A673 (cell line): ENCODE measurements at regions not wholly inside any gene's neighbourhood (a gene's known extent, or its start where the extent isn't known, plus 50 kb on each side); places are given as distances from the start of the nearest gene placed in this dataset.
A peak's percentile ranks its signal among the peaks of the same experiment; 100 is the strongest.

Experiments used
- BruUV-seq: library from RNA; stranded (reverse); fragments of 400-500 nt; replicated peaks from 2 replicates; lab custom pipeline; 2021; lab: Mats Ljungman, UMichigan
- CTCF ChIA-PET: fragments of 300-600 bp; sonication (Branson Sonifier 250); formaldehyde crosslinking; loops from one replicate; lab custom pipeline; 2022; ENCODE audit warnings: antibody characterized with exemption; lab: Charles Lee
- POLR2A ChIA-PET: fragments of 300-600 bp; sonication (Branson Sonifier 250); formaldehyde crosslinking; loops from one replicate; lab custom pipeline; 2022; ENCODE audit warnings: antibody characterized with exemption; ENCODE audit not compliant: low non-redundant PET; lab: Charles Lee
- DNase-seq: peaks from one replicate; pipeline ENCODE4 v3.0.0-alpha.2; 2015; ENCODE audit warnings: low spot score
- H3K27ac ChIP-seq: fragments of 200-600 bp; sonication (generic); 2 replicates; pipeline ENCODE4 v1.5.1; 2016; ENCODE audit warnings: mixed run types, low read depth, mild to moderate bottlenecking, mixed read lengths, antibody characterized with exemption, low read length; ENCODE audit not compliant: poor library complexity, severe bottlenecking
- H3K27me3 ChIP-seq: fragments of 200-600 bp; sonication (generic); replicated peaks from 2 replicates; pipeline ENCODE4 v1.6.1; 2017; ENCODE audit warnings: mixed run types, low read depth, mild to moderate bottlenecking, mixed read lengths, antibody characterized with exemption, low read length; ENCODE audit not compliant: insufficient read depth, poor library complexity
- H3K36me3 ChIP-seq: fragments of 200-600 bp; sonication (generic); 2 replicates; pipeline ENCODE4 v1.6.1; 2016; ENCODE audit warnings: mixed run types, mild to moderate bottlenecking, mixed read lengths, antibody characterized with exemption, low read length; ENCODE audit not compliant: insufficient read depth, poor library complexity, severe bottlenecking
- H3K4me1 ChIP-seq: fragments of 200-600 bp; sonication (generic); 2 replicates; pipeline ENCODE4 v1.6.1; 2017; ENCODE audit warnings: mixed run types, mild to moderate bottlenecking, mixed read lengths, antibody characterized with exemption, low read length; ENCODE audit not compliant: insufficient read depth, poor library complexity, severe bottlenecking
- H3K4me3 ChIP-seq: fragments of 200-600 bp; sonication (generic); 2 replicates; pipeline ENCODE4 v1.5.1; 2016; ENCODE audit warnings: low read depth, mixed run types, mild to moderate bottlenecking, mixed read lengths, low read length; ENCODE audit not compliant: poor library complexity, severe bottlenecking
- H3K9me3 ChIP-seq: fragments of 200-600 bp; sonication (generic); 2 replicates; pipeline ENCODE4 v1.6.1; 2016; ENCODE audit warnings: mixed run types, low read depth, mild to moderate bottlenecking, mixed read lengths, antibody characterized with exemption, low read length; ENCODE audit not compliant: poor library complexity, severe bottlenecking
- CTCF ChIP-seq: fragments of 300-800, 200-600 bp; sonication (generic); conservative IDR thresholded peaks from 2 replicates; pipeline ENCODE4 v1.5.1; 2017; ENCODE audit warnings: low read depth, mild to moderate bottlenecking, antibody characterized with exemption, low read length, moderate library complexity, mixed read lengths
- EZH2 ChIP-seq: fragments of 200-600 bp; sonication (generic); IDR thresholded peaks from 2 replicates; pipeline ENCODE4 v1.6.1; 2017; ENCODE audit warnings: borderline replicate concordance, low read depth, mild to moderate bottlenecking, mixed read lengths, antibody characterized with exemption, low read length; ENCODE audit not compliant: poor library complexity, severe bottlenecking
- intact Hi-C: fragments of 100-400 bp; cut with micrococcal nuclease; formaldehyde crosslinking; loops from one replicate; pipeline ENCODE4 v1.10.0; 2022; ENCODE audit not compliant: unreplicated experiment

GRCh38 chr5:29990681-29991080, 1202.8 kb upstream of the CDH6 start:
- ChIA-PET POLR2A (no interaction called here), CTCF (interaction anchor here (0.5 kb wide), 1 partner anchor 139 kb away, joined by 5 read pairs; no protein-coding TSS in a partner anchor)
- H3K4me3 ChIP-seq, result no peak overlapping the region
- H3K36me3 ChIP-seq, result no peaks in the 10 kb centered on the region
- DNase-seq, result no peak
- H3K4me1 ChIP-seq, result peaks cover 3% of the 10 kb centered on the region
- H3K27ac ChIP-seq, result no peak overlapping the region
- TF ChIP-seq CTCF (no peak), EZH2 (no peak)
- intact Hi-C loops, result no loop called here
- no peaks in the 10 kb centered on the region for H3K27me3 ChIP-seq
- BruUV-seq, result no TSS peak
- H3K9me3 ChIP-seq, result no peaks in the 10 kb centered on the region

- CTCF ChIA-PET, result no interaction called here
- intact Hi-C loops, result no loop called here
- TF ChIP-seq EZH2 (no peak), CTCF (no peak)
- DNase-seq, result peak; percentile 13
- POLR2A ChIA-PET, result no interaction called here
- peak overlapping the region; percentile 59 for H3K27ac ChIP-seq
- H3K27me3 ChIP-seq, result no peaks in the 10 kb centered on the region
- BruUV-seq, result no TSS peak
- H3K4me1 ChIP-seq, result peaks cover 27% of the 10 kb centered on the region
- no peaks in the 10 kb centered on the region for H3K36me3 ChIP-seq
- no peak overlapping the region for H3K4me3 ChIP-seq
- no peaks in the 10 kb centered on the region for H3K9me3 ChIP-seq
Measured at GRCh38 chr5:29984156-29984540, 1209.3 kb upstream of the CDH6 start.

GRCh38 chr5:29983528-29984155, 1209.8 kb upstream of the CDH6 start:
- Histone ChIP-seq H3K4me3 (no peak overlapping the region), H3K27me3 (no peaks in the 10 kb centered on the region), H3K27ac (peak overlapping the region; percentile 59), H3K9me3 (no peaks in the 10 kb centered on the region), H3K4me1 (peaks cover 30% of the 10 kb centered on the region), H3K36me3 (no peaks in the 10 kb centered on the region)
- DNase-seq, result no peak
- no peak for TF ChIP-seq CTCF
- no peak for TF ChIP-seq EZH2
- BruUV-seq, result no TSS peak
- ChIA-PET POLR2A (no interaction called here), CTCF (no interaction called here)
- intact Hi-C loops, result no loop called here
